Peyer's patch (tissue), 4 donors: ENCODE measurements at regions not wholly inside any gene's neighbourhood (a gene's known extent, or its start where the extent isn't known, plus 50 kb on each side); places are given as distances from the start of the nearest gene placed in this dataset.

Source experiments
- POLR2A ChIP-seq, 2 donors: fragments of 450-650 bp; IDR thresholded peaks; one replicate each; pipeline ENCODE4 v1.5.1; 2017; ENCODE audit warnings: antibody characterized with exemption in 2 of 2, mild to moderate bottlenecking in 2 of 2, moderate library complexity in 2 of 2
- TF ChIP-seq, protein P1 (sequence below), 6 experiments: fragments of 450-650 bp in 4 of 6; fragments of 200-600 bp in 2 of 6; sonication (generic) in 1 of 6; IDR thresholded peaks; one replicate each; pipeline ENCODE4 v1.5.1; 2017 to 2019; ENCODE audit warnings: antibody characterized with exemption in 6 of 6, mild to moderate bottlenecking in 3 of 6, moderate library complexity in 1 of 6

DNA sequence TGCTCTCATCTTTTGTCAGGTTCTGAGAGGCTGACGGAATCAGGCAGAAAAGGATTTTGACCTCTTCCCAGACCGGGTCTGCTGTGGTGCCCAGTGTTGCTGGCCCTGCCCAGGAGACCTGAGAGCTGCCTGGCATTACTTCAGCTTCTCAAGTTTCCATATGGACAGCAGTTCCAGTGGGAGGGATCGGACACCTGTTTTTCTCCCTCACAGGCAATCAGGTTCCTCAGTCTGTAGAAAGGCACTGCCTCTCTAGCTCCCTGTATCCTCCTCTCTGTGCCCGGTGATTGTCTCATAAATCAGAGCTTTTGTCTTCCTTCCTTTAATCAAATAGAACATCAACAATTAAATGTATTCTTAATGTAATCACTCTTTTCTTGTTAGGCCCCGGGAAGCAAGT lies 198.7 kb downstream of the SEMA6A start:
- TF ChIP-seq, protein P1, sequence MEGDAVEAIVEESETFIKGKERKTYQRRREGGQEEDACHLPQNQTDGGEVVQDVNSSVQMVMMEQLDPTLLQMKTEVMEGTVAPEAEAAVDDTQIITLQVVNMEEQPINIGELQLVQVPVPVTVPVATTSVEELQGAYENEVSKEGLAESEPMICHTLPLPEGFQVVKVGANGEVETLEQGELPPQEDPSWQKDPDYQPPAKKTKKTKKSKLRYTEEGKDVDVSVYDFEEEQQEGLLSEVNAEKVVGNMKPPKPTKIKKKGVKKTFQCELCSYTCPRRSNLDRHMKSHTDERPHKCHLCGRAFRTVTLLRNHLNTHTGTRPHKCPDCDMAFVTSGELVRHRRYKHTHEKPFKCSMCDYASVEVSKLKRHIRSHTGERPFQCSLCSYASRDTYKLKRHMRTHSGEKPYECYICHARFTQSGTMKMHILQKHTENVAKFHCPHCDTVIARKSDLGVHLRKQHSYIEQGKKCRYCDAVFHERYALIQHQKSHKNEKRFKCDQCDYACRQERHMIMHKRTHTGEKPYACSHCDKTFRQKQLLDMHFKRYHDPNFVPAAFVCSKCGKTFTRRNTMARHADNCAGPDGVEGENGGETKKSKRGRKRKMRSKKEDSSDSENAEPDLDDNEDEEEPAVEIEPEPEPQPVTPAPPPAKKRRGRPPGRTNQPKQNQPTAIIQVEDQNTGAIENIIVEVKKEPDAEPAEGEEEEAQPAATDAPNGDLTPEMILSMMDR (IDR thresholded peaks at IDR 0.05): no peak
- TF ChIP-seq POLR2A (IDR thresholded peaks at IDR 0.05): no peak
